ENCODE measurements at regions not wholly inside any gene's neighbourhood (a gene's known extent, or its start where the extent isn't known, plus 50 kb on each side); places are given as distances from the start of the nearest gene placed in this dataset.

GRCh38 chr21:31531967-31532366 lies 127.5 kb upstream of the SOD1 start:
- Histone ChIP-seq H2AFZ (ENCODE audit: low read depth, low read length) (no peak overlapping the region), H3K27me3 (ENCODE audit: insufficient read depth, low read length) (no peaks in the 10 kb centered on the region), H3K79me2 (ENCODE audit: insufficient read depth, low read length) (no peaks in the 10 kb centered on the region), H3K36me3 (ENCODE audit: insufficient read depth, low read length) (no peaks in the 10 kb centered on the region), H4K20me1 (ENCODE audit: insufficient read depth, low read length) (no peaks in the 10 kb centered on the region), H3K9me3 (ENCODE audit: insufficient read depth, low read depth, low read length) (no peaks in the 10 kb centered on the region), H3K27ac (ENCODE audit: low read depth, low read length) (no peak overlapping the region), H3K4me1 (ENCODE audit: insufficient read depth, low read length) (no peaks in the 10 kb centered on the region), H3K4me3 (ENCODE audit: insufficient read depth, low read depth, low read length) (no peak overlapping the region), H3K4me2 (ENCODE audit: low read length) (no peak overlapping the region), H3K9ac (ENCODE audit: low read length) (no peak overlapping the region)
- H3K36me3 Mint-ChIP-seq (ENCODE audit: low read depth, unreplicated experiment) = no peaks in the 10 kb centered on the region
- no peak overlapping the region for H3K4me3 Mint-ChIP-seq (ENCODE audit: unreplicated experiment)
- no peak for TF ChIP-seq EZH2 (IDR thresholded peaks at IDR 0.05; ENCODE audit: insufficient read depth, low read length)
- H3K4me1 Mint-ChIP-seq (ENCODE audit: low read depth, unreplicated experiment) = peaks cover 13% of the 10 kb centered on the region
- FAIRE-seq = no peak
- no peaks in the 10 kb centered on the region for H3K27me3 Mint-ChIP-seq (ENCODE audit: low read depth, unreplicated experiment)
- H3K9me3 Mint-ChIP-seq (ENCODE audit: unreplicated experiment) = no peaks in the 10 kb centered on the region
- no peak for DNase-seq (ENCODE audit: low read depth)
- no peak overlapping the region for H3K27ac Mint-ChIP-seq (ENCODE audit: unreplicated experiment)

- Mint-ChIP-seq H3K4me1 (ENCODE audit: low read depth, unreplicated experiment) (peaks cover 17% of the 10 kb centered on the region), H3K4me3 (ENCODE audit: unreplicated experiment) (no peak overlapping the region), H3K27me3 (ENCODE audit: low read depth, unreplicated experiment) (no peaks in the 10 kb centered on the region), H3K36me3 (ENCODE audit: low read depth, unreplicated experiment) (no peaks in the 10 kb centered on the region), H3K9me3 (ENCODE audit: unreplicated experiment) (no peaks in the 10 kb centered on the region), H3K27ac (ENCODE audit: unreplicated experiment) (no peak overlapping the region)
- FAIRE-seq = no peak
- peak overlapping the region; percentile 30 for H3K4me2 ChIP-seq (ENCODE audit: low read length)
- H3K4me1 ChIP-seq (ENCODE audit: insufficient read depth, low read length) = no peaks in the 10 kb centered on the region
- no peaks in the 10 kb centered on the region for H3K9me3 ChIP-seq (ENCODE audit: insufficient read depth, low read depth, low read length)
- no peaks in the 10 kb centered on the region for H3K27me3 ChIP-seq (ENCODE audit: insufficient read depth, low read length)
- peak overlapping the region; percentile 18 for H2AFZ ChIP-seq (ENCODE audit: low read depth, low read length)
- H3K27ac ChIP-seq (ENCODE audit: low read depth, low read length) = no peak overlapping the region
- no peaks in the 10 kb centered on the region for H4K20me1 ChIP-seq (ENCODE audit: insufficient read depth, low read length)
- no peak overlapping the region for H3K9ac ChIP-seq (ENCODE audit: low read length)
- H3K79me2 ChIP-seq (ENCODE audit: insufficient read depth, low read length) = no peaks in the 10 kb centered on the region
- DNase-seq (ENCODE audit: low read depth) = no peak
- TF ChIP-seq EZH2 (IDR thresholded peaks at IDR 0.05; ENCODE audit: insufficient read depth, low read length) = no peak
- TF ChIP-seq CTCF (IDR thresholded peaks at IDR 0.05; ENCODE audit: insufficient read depth, low read depth, low read length) = no peak
- H3K36me3 ChIP-seq (ENCODE audit: insufficient read depth, low read length) = no peaks in the 10 kb centered on the region
- H3K4me3 ChIP-seq (ENCODE audit: insufficient read depth, low read depth, low read length) = no peak overlapping the region
These were observed 128.4 kb upstream of the SOD1 start for GRCh38 chr21:31530897-31531705.

- H3K4me3 Mint-ChIP-seq (ENCODE audit: unreplicated experiment) = no peak overlapping the region
- H3K9ac ChIP-seq (ENCODE audit: low read length) = no peak overlapping the region
- no peaks in the 10 kb centered on the region for H3K36me3 ChIP-seq (ENCODE audit: insufficient read depth, low read length)
- H3K36me3 Mint-ChIP-seq (ENCODE audit: low read depth, unreplicated experiment) = no peaks in the 10 kb centered on the region
- H3K27ac Mint-ChIP-seq (ENCODE audit: unreplicated experiment) = no peak overlapping the region
- no peak for FAIRE-seq
- no peaks in the 10 kb centered on the region for H3K9me3 Mint-ChIP-seq (ENCODE audit: unreplicated experiment)
- no peak overlapping the region for H3K27ac ChIP-seq (ENCODE audit: low read depth, low read length)
- H3K4me1 ChIP-seq (ENCODE audit: insufficient read depth, low read length) = no peaks in the 10 kb centered on the region
- H3K4me3 ChIP-seq (ENCODE audit: insufficient read depth, low read depth, low read length) = no peak overlapping the region
- TF ChIP-seq CTCF (IDR thresholded peaks at IDR 0.05; ENCODE audit: insufficient read depth, low read depth, low read length) = no peak
- TF ChIP-seq EZH2 (IDR thresholded peaks at IDR 0.05; ENCODE audit: insufficient read depth, low read length) = no peak
- H3K27me3 ChIP-seq (ENCODE audit: insufficient read depth, low read length) = no peaks in the 10 kb centered on the region
- H3K79me2 ChIP-seq (ENCODE audit: insufficient read depth, low read length) = no peaks in the 10 kb centered on the region
- no peaks in the 10 kb centered on the region for H3K9me3 ChIP-seq (ENCODE audit: insufficient read depth, low read depth, low read length)
- H2AFZ ChIP-seq (ENCODE audit: low read depth, low read length) = no peak overlapping the region
- no peak overlapping the region for H3K4me2 ChIP-seq (ENCODE audit: low read length)
- peaks cover 19% of the 10 kb centered on the region for H3K4me1 Mint-ChIP-seq (ENCODE audit: low read depth, unreplicated experiment)
- H3K27me3 Mint-ChIP-seq (ENCODE audit: low read depth, unreplicated experiment) = no peaks in the 10 kb centered on the region
- DNase-seq (ENCODE audit: low read depth) = no peak
- H4K20me1 ChIP-seq (ENCODE audit: insufficient read depth, low read length) = no peaks in the 10 kb centered on the region
These were observed 129.1 kb upstream of the SOD1 start for GRCh38 chr21:31530364-31530763.

Data from astrocyte (in vitro differentiated cells and primary cell).